Tibial nerve (tissue), 4 donors: ENCODE measurements at regions not wholly inside any gene's neighbourhood (a gene's known extent, or its start where the extent isn't known, plus 50 kb on each side); places are given as distances from the start of the nearest gene placed in this dataset.

Source experiments
- DNase-seq, 2 donors: peaks; one replicate each; pipeline ENCODE4 v3.0.0-alpha.2; 2019; ENCODE audit warnings: low spot score in 2 of 2
- H3K27ac ChIP-seq, 4 donors: fragments of 200-600 bp; sonication (generic) in 3 of 4; one replicate each; pipeline ENCODE4 v1.5.1; 2017 to 2019; ENCODE audit warnings: mild to moderate bottlenecking in 1 of 4
- H3K27me3 ChIP-seq, 2 donors: fragments of 200-600 bp; sonication (generic) in 1 of 2; one replicate each; pipeline versions ENCODE4 v1.5.1 to v1.6.0; 2017 to 2019
- H3K36me3 ChIP-seq, 3 donors: fragments of 200-600 bp; sonication (generic); one replicate each; pipeline ENCODE4 v1.5.1; 2018 to 2019
- H3K4me1 ChIP-seq, 4 donors: fragments of 200-600 bp; sonication (generic) in 3 of 4; one replicate each; pipeline ENCODE4 v1.5.1; 2017 to 2019
- H3K4me3 ChIP-seq, 4 donors: fragments of 200-600 bp; sonication (generic) in 3 of 4; one replicate each; pipeline ENCODE4 v1.5.1; 2017 to 2019; ENCODE audit warnings: mild to moderate bottlenecking in 1 of 4, moderate library complexity in 1 of 4
- H3K9me3 ChIP-seq, 4 donors: fragments of 200-600 bp; sonication (generic) in 3 of 4; one replicate each; pipeline ENCODE4 v1.5.1; 2017 to 2019
- CTCF ChIP-seq, 5 experiments: fragments of 200-600 bp in 3 of 5; fragments of 450-650 bp in 2 of 5; sonication (generic) in 3 of 5; IDR thresholded peaks; one replicate each; pipeline ENCODE4 v1.5.1; 2016 to 2019; ENCODE audit warnings: antibody characterized with exemption in 5 of 5, mild to moderate bottlenecking in 3 of 5, moderate library complexity in 2 of 5
- EP300 ChIP-seq, 2 donors: sonication (generic); formaldehyde crosslinking; IDR thresholded peaks; one replicate each; pipeline ENCODE4 v1.6.1; 2017; ENCODE audit warnings: antibody characterized with exemption in 2 of 2, mild to moderate bottlenecking in 1 of 2
- POLR2A ChIP-seq, 2 donors: fragments of 450-650 bp; IDR thresholded peaks; one replicate each; pipeline ENCODE4 v1.6.1; 2017; ENCODE audit warnings: antibody characterized with exemption in 2 of 2, mild to moderate bottlenecking in 2 of 2, moderate library complexity in 2 of 2
- WGBS, 2 donors: methylation state at CpG; one replicate each; pipeline ENCODE4 v1.1.5; 2018; 5-methylcytosine and 5-hydroxymethylcytosine counted together

GRCh38 chr3:103786296-103786695 is 1351.5 kb downstream of the ZPLD1 start:
- no peak for TF ChIP-seq CTCF (IDR thresholded peaks at IDR 0.05)
- no peak for TF ChIP-seq POLR2A (IDR thresholded peaks at IDR 0.05)
- no peak for TF ChIP-seq EP300 (IDR thresholded peaks at IDR 0.05)
- WGBS, 2 donors = 20 to 30% methylated on average over 4 of the region's 4 CpGs

GRCh38 chr3:103787164-103787871 is 1352.5 kb downstream of the ZPLD1 start:
- 90 to 92% methylated on average over 3 of the region's 3 CpGs for WGBS, 2 donors
- H3K4me3 ChIP-seq = no peak overlapping the region
- no peaks in the 10 kb centered on the region for H3K9me3 ChIP-seq
- no peaks in the 10 kb centered on the region for H3K4me1 ChIP-seq
- no peaks in the 10 kb centered on the region for H3K36me3 ChIP-seq
- TF ChIP-seq EP300 (IDR thresholded peaks at IDR 0.05) (no peak), POLR2A (IDR thresholded peaks at IDR 0.05) (no peak), CTCF (IDR thresholded peaks at IDR 0.05) (no peak)
- H3K27ac ChIP-seq = no peak overlapping the region
- DNase-seq = no peak
- H3K27me3 ChIP-seq = no peaks in the 10 kb centered on the region

More at GRCh38 chr3:103786296-103786695, 1351.5 kb downstream of the ZPLD1 start:
- DNase-seq = no peak
- Histone ChIP-seq H3K27me3 (no peaks in the 10 kb centered on the region), H3K36me3 (no peaks in the 10 kb centered on the region), H3K4me3 (no peak overlapping the region), H3K9me3 (no peaks in the 10 kb centered on the region), H3K27ac (no peak overlapping the region), H3K4me1 (no peaks in the 10 kb centered on the region)

GRCh38 chr3:103787879-103788278 is 1353.1 kb downstream of the ZPLD1 start:
- whole genome bisulfite sequencing, 2 donors = 93 to 98% methylated on average over 2 of the region's 2 CpGs
- TF ChIP-seq POLR2A (IDR thresholded peaks at IDR 0.05) (no peak), CTCF (IDR thresholded peaks at IDR 0.05) (no peak), EP300 (IDR thresholded peaks at IDR 0.05) (no peak)
- H3K4me1 ChIP-seq = no peaks in the 10 kb centered on the region
- no peak overlapping the region for H3K27ac ChIP-seq
- no peak overlapping the region for H3K4me3 ChIP-seq
- H3K36me3 ChIP-seq = no peaks in the 10 kb centered on the region
- no peaks in the 10 kb centered on the region for H3K9me3 ChIP-seq
- no peak for DNase-seq
- no peaks in the 10 kb centered on the region for H3K27me3 ChIP-seq

GRCh38 chr3:103791786-103792515 is 1357.1 kb downstream of the ZPLD1 start:
- no peak overlapping the region for H3K4me3 ChIP-seq
- 26 to 29% methylated on average over 1 of the region's 1 CpG for WGBS, 2 donors

More at GRCh38 chr3:103791786-103792515, 1357.1 kb downstream of the ZPLD1 start:
- H3K27me3 ChIP-seq = no peaks in the 10 kb centered on the region
- H3K9me3 ChIP-seq = no peaks in the 10 kb centered on the region
- no peak overlapping the region for H3K27ac ChIP-seq
- no peak for DNase-seq
- no peaks in the 10 kb centered on the region for H3K36me3 ChIP-seq
- no peaks in the 10 kb centered on the region for H3K4me1 ChIP-seq
- TF ChIP-seq CTCF (IDR thresholded peaks at IDR 0.05) = no peak
